ENCODE measurements at regions not wholly inside any gene's neighbourhood (a gene's known extent, or its start where the extent isn't known, plus 50 kb on each side); places are given as distances from the start of the nearest gene placed in this dataset.
"Not testable (repeated sequence)": the region's sequence is repeated elsewhere in the genome, so short reads cannot be mapped to it uniquely, and the experiment has no call there.

- DNase-seq (ENCODE audit: low read depth in 2 of 2, low spot score in 1 of 2) = not testable (repeated sequence)
Observed at GRCh38 chr12:131229079-131229425, 275.3 kb downstream of the ADGRD1 start.

GRCh38 chr12:131229426-131230339 is 276.0 kb downstream of the ADGRD1 start:
- DNase-seq (ENCODE audit: low read depth in 2 of 2, low spot score in 1 of 2) = no peak

DNA sequence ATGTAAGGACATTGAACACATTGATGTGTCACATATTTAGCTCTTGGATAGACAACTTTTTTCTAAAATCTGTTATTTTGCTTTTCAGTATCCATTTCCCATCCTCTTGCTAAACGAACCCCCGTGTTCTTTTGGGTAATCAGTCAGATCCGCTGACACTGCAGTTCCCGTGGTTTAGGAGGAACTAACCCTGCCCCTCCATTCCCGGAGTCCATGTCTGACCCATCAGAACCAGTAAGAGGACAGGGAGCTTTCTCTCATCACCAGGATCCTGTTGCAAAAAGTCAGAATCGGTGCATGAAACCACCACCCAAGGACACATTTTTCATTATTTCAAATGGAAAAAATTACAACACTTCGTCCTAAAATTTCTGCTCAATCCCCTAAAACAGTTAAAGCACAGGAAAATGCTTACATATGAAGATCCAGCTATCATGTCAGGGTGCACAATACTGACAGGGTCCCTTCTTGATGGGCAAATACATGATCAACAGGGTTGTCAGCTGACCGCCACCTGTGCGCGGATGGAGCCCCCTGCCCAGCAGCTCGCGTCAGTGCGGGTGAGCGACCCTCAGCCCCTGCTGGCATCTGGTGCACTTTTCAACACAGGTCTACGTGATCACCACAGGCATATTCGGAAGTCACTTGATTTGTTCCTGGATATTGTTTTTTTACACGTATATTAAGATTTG is 276.8 kb downstream of the ADGRD1 start:
- DNase-seq (ENCODE audit: low read depth in 2 of 2, low spot score in 1 of 2) = no peak

DNA sequence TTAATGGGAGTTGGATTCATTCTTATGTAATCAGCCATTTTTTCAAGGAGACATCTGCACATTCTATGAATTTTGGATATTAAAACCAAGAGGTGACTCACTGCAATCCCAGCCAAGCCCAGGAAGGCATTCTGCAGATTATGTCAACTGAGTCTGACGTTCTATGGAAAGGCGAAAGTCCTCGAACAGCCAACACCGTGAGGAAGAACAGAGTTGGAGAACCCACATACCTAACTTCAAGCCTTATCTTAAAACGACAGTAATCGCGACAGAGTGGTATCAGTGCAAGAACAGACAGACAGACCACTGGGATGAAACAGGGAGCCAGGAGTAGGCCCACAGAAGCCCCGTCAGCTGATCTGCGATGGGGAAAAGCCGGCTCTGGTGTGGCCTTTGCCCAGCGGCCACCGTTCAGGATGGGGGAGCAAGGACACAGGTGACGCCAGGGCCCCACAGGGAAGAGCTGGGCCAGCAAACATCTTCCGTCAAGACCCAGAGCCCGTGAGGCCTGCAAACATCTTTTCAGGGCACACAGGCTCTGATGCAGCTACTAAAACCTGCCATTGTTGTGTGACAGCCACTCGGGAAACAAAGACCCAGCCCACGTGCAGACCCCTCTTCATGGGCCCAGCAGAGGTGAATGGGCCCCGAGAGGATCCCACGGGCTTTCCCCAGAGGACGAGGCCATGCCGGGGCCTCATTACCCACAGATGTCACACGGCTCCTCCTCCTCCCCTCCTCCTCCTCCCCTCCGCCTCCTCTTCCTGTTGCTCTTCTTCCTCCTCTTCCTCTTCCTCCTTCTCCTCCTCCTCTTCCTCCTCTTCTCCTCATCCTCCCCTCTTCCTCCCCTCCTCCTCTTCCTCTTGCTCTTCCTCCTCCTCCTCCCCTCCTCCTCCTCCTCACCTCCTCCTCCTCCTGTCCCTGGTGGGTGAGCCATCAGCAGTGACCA is 277.6 kb downstream of the ADGRD1 start:
- DNase-seq (ENCODE audit: low read depth in 2 of 2, low spot score in 1 of 2) = no peak

GRCh38 chr12:131232036-131232435 is 278.3 kb downstream of the ADGRD1 start:
- DNase-seq (ENCODE audit: low read depth in 2 of 2, low spot score in 1 of 2) = no peak

DNA sequence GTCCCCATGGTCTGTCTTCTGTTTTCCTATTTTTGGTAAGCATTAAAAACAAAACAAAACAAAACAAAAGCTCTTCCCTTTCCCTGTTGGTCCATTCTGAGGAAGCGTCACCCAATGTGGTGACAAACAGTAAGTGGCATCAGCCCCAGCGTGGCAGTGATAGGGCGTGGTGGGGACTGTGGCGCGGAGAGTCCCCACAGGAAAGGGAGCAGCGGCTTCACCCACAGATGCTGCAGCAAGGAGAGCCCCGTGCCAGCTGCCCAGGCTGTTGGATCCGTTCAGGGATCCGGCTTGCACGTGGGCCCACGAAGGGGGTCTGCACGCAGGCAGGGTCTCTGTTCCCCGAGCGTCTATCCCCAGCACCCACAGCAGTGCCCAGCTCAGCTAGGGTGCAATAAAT is 279.2 kb downstream of the ADGRD1 start:
- DNase-seq (ENCODE audit: low read depth in 2 of 2, low spot score in 1 of 2) = not testable (repeated sequence)

DNA sequence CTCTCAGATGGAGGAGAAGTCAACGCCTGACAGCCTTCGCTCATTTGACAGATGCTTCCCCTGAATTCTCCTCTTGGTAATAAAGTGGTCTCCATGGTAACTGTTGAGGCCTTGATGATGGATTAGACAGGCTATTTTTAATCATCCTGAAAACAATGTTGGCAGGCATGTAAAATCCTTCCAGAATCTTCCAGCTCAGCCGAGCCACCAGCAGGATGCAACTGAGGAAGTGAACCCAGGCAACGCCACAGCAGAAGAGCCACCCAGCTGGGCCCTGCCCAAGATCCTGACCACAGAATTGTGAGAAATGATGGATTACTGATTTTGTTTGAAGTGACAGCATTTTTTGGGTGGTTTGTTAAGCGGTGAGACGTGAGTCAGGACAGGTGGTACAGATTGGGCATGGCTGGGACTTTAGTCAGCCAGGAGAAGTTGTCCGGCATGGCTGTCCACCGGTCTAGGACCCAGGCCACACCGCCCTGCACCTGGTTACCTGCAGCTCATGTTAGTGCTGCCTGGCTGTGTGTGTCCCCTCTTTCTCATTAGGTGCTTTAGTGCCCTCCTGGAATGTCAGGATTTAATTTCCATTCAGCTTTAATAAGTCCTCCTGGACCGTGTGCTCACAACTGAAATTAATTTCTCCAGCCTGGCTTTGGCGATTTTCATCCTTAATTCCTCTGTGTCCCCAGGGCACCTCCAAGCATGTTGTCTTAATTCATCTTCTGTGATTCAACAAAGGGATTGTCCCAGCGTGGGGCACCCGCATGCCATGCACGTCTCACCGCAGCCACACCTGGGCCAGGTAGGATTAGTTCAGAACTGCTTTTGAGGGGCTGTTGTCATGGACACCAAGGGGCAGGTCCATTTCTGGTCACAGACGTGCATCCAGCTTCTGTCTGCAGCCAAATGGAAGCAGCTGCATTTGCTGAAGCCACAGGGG is 280.4 kb downstream of the ADGRD1 start:
- not testable (repeated sequence) for DNase-seq (ENCODE audit: low read depth in 2 of 2, low spot score in 1 of 2)

DNA sequence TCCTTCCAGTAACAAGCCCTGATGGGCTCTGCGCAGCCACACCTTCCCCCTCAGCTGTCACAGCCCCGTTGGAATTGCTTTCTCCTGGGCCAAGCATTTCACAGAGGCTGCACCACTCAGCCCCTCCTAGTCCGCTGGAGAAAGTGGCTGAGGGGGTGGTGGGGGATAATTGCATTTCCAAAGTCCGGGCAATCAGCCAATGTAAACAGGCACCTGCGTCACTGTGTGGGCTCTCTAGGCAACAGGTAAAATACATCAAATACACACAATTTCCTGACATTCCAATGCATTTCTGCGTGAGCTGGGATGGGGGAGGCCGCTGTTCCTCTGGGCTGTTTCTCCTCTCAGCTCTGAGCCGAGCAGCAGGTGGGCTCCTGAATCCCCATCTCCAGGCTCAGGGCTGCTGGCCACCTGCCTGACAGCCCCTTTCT is 281.1 kb downstream of the ADGRD1 start:
- not testable (repeated sequence) for DNase-seq (ENCODE audit: low read depth in 2 of 2, low spot score in 1 of 2)

GRCh38 chr12:131235871-131236271 is 282.2 kb downstream of the ADGRD1 start:
- no peak for DNase-seq (ENCODE audit: low read depth in 2 of 2, low spot score in 1 of 2)

- DNase-seq (ENCODE audit: low read depth in 2 of 2, low spot score in 1 of 2) = no peak
Observed at GRCh38 chr12:131239384-131240094, 285.8 kb downstream of the ADGRD1 start.

GRCh38 chr12:131241517-131241916 is 287.8 kb downstream of the ADGRD1 start:
- DNase-seq (ENCODE audit: low read depth in 2 of 2, low spot score in 1 of 2) = no peak

DNA sequence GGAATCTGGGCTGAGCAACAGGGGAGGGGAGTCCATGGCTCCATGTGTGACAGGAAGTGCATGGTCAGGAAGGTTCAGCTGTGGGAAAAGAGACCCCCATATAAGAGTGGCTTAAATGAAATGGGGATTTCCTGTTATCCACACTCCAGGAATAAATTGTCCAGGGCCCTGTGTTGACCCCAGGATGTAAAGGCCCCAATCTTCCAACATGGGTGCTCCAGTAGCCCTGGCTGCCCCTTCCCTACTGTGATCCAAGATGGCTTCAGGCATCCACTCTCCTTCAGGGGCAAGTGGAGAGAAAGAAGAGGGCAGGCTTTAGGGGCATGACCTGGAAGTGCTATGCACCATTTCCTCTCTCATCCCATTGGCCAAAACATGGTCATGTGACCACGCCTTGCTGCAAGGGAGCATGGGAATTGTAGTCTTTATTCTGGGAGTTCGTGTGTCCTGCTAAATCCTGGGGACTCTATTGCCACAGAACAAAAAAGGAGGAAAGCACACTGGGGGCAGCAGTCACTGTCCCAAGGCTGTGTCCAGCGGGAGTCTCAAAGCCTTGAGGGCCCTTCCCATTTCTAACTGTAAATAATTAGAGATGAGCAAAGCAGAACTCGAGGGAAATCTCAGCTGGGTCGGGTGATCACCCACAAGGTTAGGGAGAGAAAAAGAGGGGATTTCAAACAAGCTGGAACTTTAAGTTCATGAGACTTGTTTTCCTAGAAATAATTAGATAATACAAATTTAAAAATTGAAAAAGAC is 289.2 kb downstream of the ADGRD1 start:
- no peak for DNase-seq (ENCODE audit: low read depth in 2 of 2, low spot score in 1 of 2)

DNA sequence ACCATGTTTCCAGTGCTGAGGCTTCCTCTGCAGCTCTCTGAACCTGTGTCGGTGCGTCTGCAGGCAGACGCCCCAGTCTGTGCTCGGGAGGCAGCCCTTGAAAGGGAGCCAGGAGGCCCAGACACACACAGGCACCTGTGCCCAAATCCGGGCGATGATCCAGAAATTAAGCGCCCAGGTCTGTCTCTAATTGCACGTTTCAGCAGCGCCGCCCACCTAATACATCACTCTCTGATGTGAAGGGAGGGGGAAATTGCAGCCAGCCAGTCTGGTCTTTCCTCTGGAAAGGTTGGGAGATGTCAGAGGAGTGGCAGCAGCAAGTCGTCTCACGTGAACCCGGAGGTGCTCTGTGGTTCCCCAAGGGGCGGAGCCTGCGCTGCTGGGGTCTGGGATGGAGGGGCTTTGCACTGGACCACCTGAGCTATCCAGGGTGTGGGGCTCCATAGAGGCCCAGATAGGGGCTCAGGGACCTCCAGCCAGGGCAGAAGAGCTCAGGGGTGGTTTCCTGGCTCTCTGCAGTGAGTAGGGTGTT is 290.5 kb downstream of the ADGRD1 start:
- not testable (repeated sequence) for DNase-seq (ENCODE audit: low read depth in 2 of 2, low spot score in 1 of 2)

DNA sequence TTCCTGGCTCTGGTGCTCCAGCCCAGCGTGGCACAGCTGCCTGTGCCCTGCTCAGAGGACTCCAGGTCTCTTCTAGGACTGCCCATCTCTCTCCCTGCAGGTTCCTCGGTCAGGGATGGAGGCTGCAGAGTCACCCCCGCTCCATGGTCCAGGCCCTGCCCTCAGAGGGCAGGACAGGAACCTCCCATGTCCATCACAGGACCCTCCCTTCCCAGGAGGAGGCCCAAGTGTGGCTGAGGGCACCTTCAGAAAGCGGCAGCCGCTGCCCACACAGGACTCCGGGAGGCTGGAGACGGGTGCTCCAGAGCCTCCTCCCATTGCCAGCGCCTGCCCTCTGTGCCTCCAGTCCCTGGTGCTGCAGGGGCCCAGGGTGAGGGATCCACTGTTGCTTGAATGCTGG is 291.5 kb downstream of the ADGRD1 start:
- not testable (repeated sequence) for DNase-seq (ENCODE audit: low read depth in 2 of 2, low spot score in 1 of 2)

- DNase-seq (ENCODE audit: low read depth in 2 of 2, low spot score in 1 of 2) = no peak
Observed at GRCh38 chr12:131245564-131246355, 292.1 kb downstream of the ADGRD1 start.

GRCh38 chr12:131247026-131247725 is 293.5 kb downstream of the ADGRD1 start:
- not testable (repeated sequence) for DNase-seq (ENCODE audit: low read depth in 2 of 2, low spot score in 1 of 2)

GRCh38 chr12:131247875-131248274 is 294.2 kb downstream of the ADGRD1 start:
- not testable (repeated sequence) for DNase-seq (ENCODE audit: low read depth in 2 of 2, low spot score in 1 of 2)
